ENCODE measurements at regions not wholly inside any gene's neighbourhood (a gene's known extent, or its start where the extent isn't known, plus 50 kb on each side); places are given as distances from the start of the nearest gene placed in this dataset.

DNA sequence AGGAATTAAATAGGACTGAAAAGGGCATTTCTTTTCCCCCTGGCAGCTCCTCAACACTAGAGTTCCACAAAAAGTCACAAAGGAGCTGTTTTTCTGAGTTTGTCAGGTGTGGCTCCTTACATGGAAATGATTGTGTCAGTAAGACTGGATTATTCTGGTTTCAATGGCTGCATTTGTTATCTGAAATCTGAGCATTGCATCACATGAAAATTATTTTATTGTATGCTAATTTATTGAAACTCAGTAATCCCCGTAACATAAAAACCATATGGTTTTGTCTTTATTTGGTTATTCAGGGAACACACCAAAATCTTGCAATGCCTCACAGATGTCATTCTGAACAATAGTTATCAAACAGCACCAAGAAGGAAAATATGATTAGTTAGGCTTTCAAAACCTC lies 439.7 kb upstream of the TNP1 start:
- H3K79me2 ChIP-seq (ENCODE audit: control insufficient read depth, low read length) = no peaks in the 10 kb centered on the region
- no peaks in the 10 kb centered on the region for H4K20me1 ChIP-seq (ENCODE audit: control insufficient read depth, insufficient read depth, low read depth, low read length)
- no peak overlapping the region for H3K4me2 ChIP-seq (ENCODE audit: low read length)
- H3K27me3 ChIP-seq (ENCODE audit: control insufficient read depth, low read length) = peaks cover 40% of the 10 kb centered on the region
- no peaks in the 10 kb centered on the region for H3K36me3 ChIP-seq (ENCODE audit: control insufficient read depth, low read length)
- TF ChIP-seq, protein P1, sequence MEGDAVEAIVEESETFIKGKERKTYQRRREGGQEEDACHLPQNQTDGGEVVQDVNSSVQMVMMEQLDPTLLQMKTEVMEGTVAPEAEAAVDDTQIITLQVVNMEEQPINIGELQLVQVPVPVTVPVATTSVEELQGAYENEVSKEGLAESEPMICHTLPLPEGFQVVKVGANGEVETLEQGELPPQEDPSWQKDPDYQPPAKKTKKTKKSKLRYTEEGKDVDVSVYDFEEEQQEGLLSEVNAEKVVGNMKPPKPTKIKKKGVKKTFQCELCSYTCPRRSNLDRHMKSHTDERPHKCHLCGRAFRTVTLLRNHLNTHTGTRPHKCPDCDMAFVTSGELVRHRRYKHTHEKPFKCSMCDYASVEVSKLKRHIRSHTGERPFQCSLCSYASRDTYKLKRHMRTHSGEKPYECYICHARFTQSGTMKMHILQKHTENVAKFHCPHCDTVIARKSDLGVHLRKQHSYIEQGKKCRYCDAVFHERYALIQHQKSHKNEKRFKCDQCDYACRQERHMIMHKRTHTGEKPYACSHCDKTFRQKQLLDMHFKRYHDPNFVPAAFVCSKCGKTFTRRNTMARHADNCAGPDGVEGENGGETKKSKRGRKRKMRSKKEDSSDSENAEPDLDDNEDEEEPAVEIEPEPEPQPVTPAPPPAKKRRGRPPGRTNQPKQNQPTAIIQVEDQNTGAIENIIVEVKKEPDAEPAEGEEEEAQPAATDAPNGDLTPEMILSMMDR (IDR thresholded peaks at IDR 0.05; ENCODE audit: low read depth, low read length, poor library complexity, severe bottlenecking) = no peak
- no peak for TF ChIP-seq EZH2phosphoT487 (IDR thresholded peaks at IDR 0.05; ENCODE audit: borderline replicate concordance, low read length)
- no peak overlapping the region for H3K27ac ChIP-seq (ENCODE audit: low read depth, low read length)
- H3K9me3 ChIP-seq (ENCODE audit: control insufficient read depth, insufficient read depth, low read length) = peaks cover 5% of the 10 kb centered on the region; the same call in 1 of the 2 replicates
- no peaks in the 10 kb centered on the region for H3K4me1 ChIP-seq (ENCODE audit: control insufficient read depth, low read length)
- H3F3A ChIP-seq (ENCODE audit: control insufficient read depth, insufficient read depth) = no peaks in the 10 kb centered on the region
- H3K4me3 ChIP-seq (ENCODE audit: low read length) = no peak overlapping the region
- no peaks in the 10 kb centered on the region for H3K9me2 ChIP-seq (replicated peaks; ENCODE audit: control insufficient read depth, low read length)

GRCh38 chr2:217297096-217297495 lies 437.2 kb upstream of the TNP1 start:
- TF ChIP-seq EZH2phosphoT487 (IDR thresholded peaks at IDR 0.05; ENCODE audit: borderline replicate concordance, low read length) = no peak
- TF ChIP-seq, protein P1 (IDR thresholded peaks at IDR 0.05; ENCODE audit: low read depth, low read length, poor library complexity, severe bottlenecking) = no peak
- Histone ChIP-seq H3K36me3 (ENCODE audit: control insufficient read depth, low read length) (no peaks in the 10 kb centered on the region), H3K4me2 (ENCODE audit: low read length) (no peak overlapping the region), H4K20me1 (ENCODE audit: control insufficient read depth, insufficient read depth, low read depth, low read length) (no peaks in the 10 kb centered on the region), H3F3A (ENCODE audit: control insufficient read depth, insufficient read depth) (no peaks in the 10 kb centered on the region), H3K4me1 (ENCODE audit: control insufficient read depth, low read length) (no peaks in the 10 kb centered on the region), H3K9me3 (ENCODE audit: control insufficient read depth, insufficient read depth, low read length) (peaks cover 5% of the 10 kb centered on the region; the same call in 1 of the 2 replicates), H3K4me3 (ENCODE audit: low read length) (no peak overlapping the region), H3K27ac (ENCODE audit: low read depth, low read length) (no peak overlapping the region), H3K79me2 (ENCODE audit: control insufficient read depth, low read length) (no peaks in the 10 kb centered on the region), H3K9me2 (replicated peaks; ENCODE audit: control insufficient read depth, low read length) (no peaks in the 10 kb centered on the region), H3K27me3 (ENCODE audit: control insufficient read depth, low read length) (peaks cover 18% of the 10 kb centered on the region)

- Histone ChIP-seq H3K79me2 (ENCODE audit: control insufficient read depth, low read length) (no peaks in the 10 kb centered on the region), H3K36me3 (ENCODE audit: control insufficient read depth, low read length) (no peaks in the 10 kb centered on the region), H3K4me3 (ENCODE audit: low read length) (no peak overlapping the region), H3K27ac (ENCODE audit: low read depth, low read length) (no peak overlapping the region), H3K4me2 (ENCODE audit: low read length) (no peak overlapping the region), H3K9me2 (replicated peaks; ENCODE audit: control insufficient read depth, low read length) (no peaks in the 10 kb centered on the region), H3K27me3 (ENCODE audit: control insufficient read depth, low read length) (peaks cover 12% of the 10 kb centered on the region), H4K20me1 (ENCODE audit: control insufficient read depth, insufficient read depth, low read depth, low read length) (no peaks in the 10 kb centered on the region), H3K9me3 (ENCODE audit: control insufficient read depth, insufficient read depth, low read length) (peaks cover 5% of the 10 kb centered on the region; the same call in 1 of the 2 replicates), H3K4me1 (ENCODE audit: control insufficient read depth, low read length) (no peaks in the 10 kb centered on the region), H3F3A (ENCODE audit: control insufficient read depth, insufficient read depth) (no peaks in the 10 kb centered on the region)
- no peak for TF ChIP-seq EZH2phosphoT487 (IDR thresholded peaks at IDR 0.05; ENCODE audit: borderline replicate concordance, low read length)
- TF ChIP-seq, protein P1 (IDR thresholded peaks at IDR 0.05; ENCODE audit: low read depth, low read length, poor library complexity, severe bottlenecking) = no peak
Measured at GRCh38 chr2:217294818-217295217, 435.0 kb upstream of the TNP1 start.

Measured in DOHH2 (cell line).